HCT116 (cell line): ENCODE measurements at regions not wholly inside any gene's neighbourhood (a gene's known extent, or its start where the extent isn't known, plus 50 kb on each side); places are given as distances from the start of the nearest gene placed in this dataset.

Experiments used
- ATAC-seq: fragments of 200-7000 bp; cut with Tn5 transposase; 2 replicates; pipeline ENCODE4 v1.9.1; 2020; ENCODE audit warnings: mild to moderate bottlenecking, moderate library complexity
- BruUV-seq: library from RNA; stranded (reverse); fragments of 400-500 nt; replicated peaks from 2 replicates; lab custom pipeline; 2021; lab: Mats Ljungman, UMichigan
- CTCF ChIA-PET: fragments of 300-600 bp; sonication (Branson Sonifier 250); formaldehyde crosslinking; loops from one replicate; lab custom pipeline; 2021; ENCODE audit warnings: antibody characterized with exemption; lab: Charles Lee
- POLR2A ChIA-PET: fragments of 300-600, 350-600 bp; sonication (Branson Sonifier 250); formaldehyde crosslinking; loops from one replicate; lab custom pipeline; 2021; ENCODE audit warnings: antibody characterized with exemption; lab: Charles Lee
- RAD21 ChIA-PET, 2 experiments: fragments of 300-600 bp; sonication (Branson Sonifier 250); formaldehyde crosslinking; loops; one replicate each; lab custom pipeline; 2023; ENCODE audit warnings: low total read pairs in 2 of 2; ENCODE audit not compliant: uncharacterized antibody in 2 of 2, unreplicated experiment in 2 of 2, low non-redundant PET in 1 of 2; lab: Charles Lee
- DNase-seq: peaks from one replicate; pipeline ENCODE4 v3.0.0-alpha.2; 2010; ENCODE audit warnings: low read depth, low spot score
- H2AFZ ChIP-seq: fragments of 200-600 bp; shearing (Covaris generic), sonication (generic); 2 replicates; pipeline ENCODE4 v1.6.1; 2017; ENCODE audit warnings: low read depth, mixed run types, mixed read lengths, antibody characterized with exemption, low read length; ENCODE audit not compliant: poor library complexity, severe bottlenecking
- H3K27ac ChIP-seq: 2 replicates; pipeline ENCODE4 v1.5.1; 2012; ENCODE audit warnings: low read depth, low read length
- H3K27me3 ChIP-seq: fragments of 200-600 bp; sonication (generic); 2 replicates; pipeline ENCODE4 v1.6.1; 2016; ENCODE audit warnings: mixed run types, low read length, mixed read lengths; ENCODE audit not compliant: insufficient read depth
- H3K36me3 ChIP-seq, 2 experiments: fragments of 200-500 bp in 1 of 2; fragments of 200-600 bp in 1 of 2; sonication (Bioruptor generic) in 1 of 2; sonication (generic) in 1 of 2; 2 replicates each; pipeline versions ENCODE4 v1.5.1 to v1.6.1; 2014 to 2016; ENCODE audit warnings: low read length in 2 of 2, inconsistent platforms in 1 of 2, mixed read lengths in 1 of 2, mixed run types in 1 of 2; ENCODE audit not compliant: insufficient read depth in 2 of 2, control insufficient read depth in 1 of 2
- H3K4me1 ChIP-seq, 2 experiments: fragments of 200-600 bp in 1 of 2; sonication (generic) in 1 of 2; 2 replicates each; pipeline versions ENCODE4 v1.5.1 to v1.6.1; 2012 to 2017; ENCODE audit warnings: low read length in 2 of 2, inconsistent platforms in 1 of 2, mild to moderate bottlenecking in 1 of 2, mixed read lengths in 1 of 2, mixed run types in 1 of 2, moderate library complexity in 1 of 2; ENCODE audit not compliant: insufficient read depth in 2 of 2, control insufficient read depth in 1 of 2
- H3K4me2 ChIP-seq: fragments of 200-600 bp; sonication (generic); 2 replicates; pipeline ENCODE4 v1.6.1; 2017; ENCODE audit warnings: mixed run types, low read length, mixed read lengths
- H3K4me3 ChIP-seq, 2 experiments: fragments of 200-600 bp in 1 of 2; sonication (generic) in 1 of 2; replicated peaks in 1 of 2; 2 replicates each; pipeline ENCODE4 v1.5.1; 2011 to 2016; ENCODE audit warnings: low read length in 2 of 2, control low read depth in 1 of 2, low read depth in 1 of 2, mild to moderate bottlenecking in 1 of 2, mixed read lengths in 1 of 2, mixed run types in 1 of 2
- H3K79me2 ChIP-seq: fragments of 200-600 bp; sonication (generic); 2 replicates; pipeline ENCODE4 v1.6.1; 2017; ENCODE audit warnings: mild to moderate bottlenecking, mixed run types, low read length, moderate library complexity, mixed read lengths; ENCODE audit not compliant: insufficient read depth
- H3K9ac ChIP-seq: fragments of 200-600 bp; sonication (generic); 2 replicates; pipeline ENCODE4 v1.6.1; 2016; ENCODE audit warnings: low read length, mixed read lengths
- H3K9me2 ChIP-seq: fragments of 200-600 bp; sonication (generic), shearing (Covaris generic); 2 replicates; pipeline ENCODE4 v1.6.1; 2017; ENCODE audit warnings: mixed run types, mild to moderate bottlenecking, moderate library complexity; ENCODE audit not compliant: insufficient read depth
- H3K9me3 ChIP-seq, 2 experiments: fragments of 200-500 bp in 1 of 2; fragments of 200-600 bp in 1 of 2; sonication (Bioruptor generic) in 1 of 2; sonication (generic) in 1 of 2; 2 replicates each; pipeline ENCODE4 v1.6.1; 2014 to 2017; ENCODE audit warnings: low read length in 2 of 2, mixed read lengths in 2 of 2, inconsistent platforms in 1 of 2, low read depth in 1 of 2, mild to moderate bottlenecking in 1 of 2, mixed run types in 1 of 2, moderate library complexity in 1 of 2; ENCODE audit not compliant: control insufficient read depth in 1 of 2, insufficient read depth in 1 of 2
- H4K20me1 ChIP-seq: fragments of 200-600 bp; sonication (generic), shearing (Covaris generic); 2 replicates; pipeline ENCODE4 v1.6.1; 2017; ENCODE audit warnings: mixed run types, mild to moderate bottlenecking, moderate library complexity; ENCODE audit not compliant: insufficient read depth
- CTCF ChIP-seq, 3 experiments: fragments of 200-600 bp in 1 of 3; sonication (generic) in 1 of 3; IDR thresholded peaks in 2 of 3; conservative IDR thresholded peaks in 1 of 3; 2 replicates each; pipeline ENCODE4 v1.5.1; 2012 to 2017; ENCODE audit warnings: low read depth in 2 of 3, low read length in 2 of 3, antibody characterized with exemption in 1 of 3, borderline replicate concordance in 1 of 3, control low read depth in 1 of 3, mild to moderate bottlenecking in 1 of 3, mixed read lengths in 1 of 3, mixed run types in 1 of 3, moderate library complexity in 1 of 3; ENCODE audit not compliant: insufficient read depth in 1 of 3
- EGR1 ChIP-seq: IDR thresholded peaks from 2 replicates; pipeline ENCODE4 v1.6.1; 2012; ENCODE audit warnings: low read depth
- EZH2 ChIP-seq: fragments of 200-600 bp; sonication (generic); IDR thresholded peaks from 2 replicates; pipeline ENCODE4 v1.6.1; 2017; ENCODE audit warnings: antibody characterized with exemption, mixed run types
- EZH2phosphoT487 ChIP-seq: fragments of 200-600 bp; IDR thresholded peaks from 2 replicates; pipeline ENCODE4 v1.6.1; 2018; ENCODE audit warnings: antibody characterized with exemption, borderline replicate concordance
- FOSL1 ChIP-seq: IDR thresholded peaks from 2 replicates; pipeline ENCODE4 v1.6.1; 2012; ENCODE audit warnings: low read depth
- POLR2A ChIP-seq: IDR thresholded peaks from 2 replicates; pipeline ENCODE4 v1.7.0; 2011; ENCODE audit warnings: borderline replicate concordance; ENCODE audit not compliant: insufficient read depth, insufficient read length; ENCODE audit errors: extremely low read depth
- RAD21 ChIP-seq: IDR thresholded peaks from 2 replicates; pipeline ENCODE4 v1.6.1; 2012; ENCODE audit warnings: low read depth, mild to moderate bottlenecking
- REST ChIP-seq: IDR thresholded peaks from 2 replicates; pipeline ENCODE4 v1.6.1; 2012; ENCODE audit warnings: low read depth
- SP1 ChIP-seq: IDR thresholded peaks from 2 replicates; pipeline ENCODE4 v1.6.1; 2012; ENCODE audit warnings: low read depth
- ZBTB33 ChIP-seq: IDR thresholded peaks from 2 replicates; pipeline ENCODE4 v1.6.1; 2011; ENCODE audit warnings: mild to moderate bottlenecking, low read length, moderate library complexity; ENCODE audit not compliant: insufficient replicate concordance; ENCODE audit errors: extremely low read depth
- ZFX ChIP-seq: fragments of 450-650 bp; IDR thresholded peaks from 2 replicates; pipeline ENCODE4 v1.6.1; 2017
- intact Hi-C: fragments of 100-400 bp; cut with micrococcal nuclease; formaldehyde crosslinking; loops from 2 replicates; pipeline ENCODE4 v1.10.0; 2022

GRCh38 chr18:37964885-37965571, 399.4 kb upstream of the CELF4 start:
- Histone ChIP-seq H3K79me2 (no peaks in the 10 kb centered on the region), H3K27me3 (no peaks in the 10 kb centered on the region), H3K9ac (no peak overlapping the region), H4K20me1 (no peaks in the 10 kb centered on the region), H3K9me3 (peaks cover 0 to 8% of the 10 kb centered on the region in 2 experiments; a peak in 2 of 4 replicates), H3K4me2 (no peak overlapping the region), H3K4me1 (no peaks in the 10 kb centered on the region), H2AFZ (no peak overlapping the region), H3K36me3 (no peaks in the 10 kb centered on the region), H3K4me3 (no peak overlapping the region), H3K9me2 (no peaks in the 10 kb centered on the region), H3K27ac (no peak overlapping the region)
- ATAC-seq = no peak
- no peak for TF ChIP-seq REST
- no peak for TF ChIP-seq EZH2
- no peak for TF ChIP-seq ZFX
- TF ChIP-seq ZBTB33 = no peak
- TF ChIP-seq POLR2A = no peak
- no peak for TF ChIP-seq EGR1
- TF ChIP-seq EZH2phosphoT487 = no peak
- no peak for TF ChIP-seq FOSL1
- no peak for TF ChIP-seq SP1
- TF ChIP-seq CTCF (IDR thresholded peaks at IDR 0.05 in 2 of 3, conservative IDR thresholded peaks at IDR 0.05 in 1 of 3; ENCODE audit: borderline replicate concordance in 1 of 3, insufficient read depth in 1 of 3, low read depth in 2 of 3, low read length in 2 of 3) = no peak
- no peak for TF ChIP-seq RAD21
- CTCF ChIA-PET = no interaction called here
- no peak for DNase-seq
- RAD21 ChIA-PET = no interaction called here
- no TSS peak for BruUV-seq
- POLR2A ChIA-PET = no interaction called here
- intact Hi-C loops = no loop called here
